HUES64 (cell line): ENCODE measurements at regions not wholly inside any gene's neighbourhood (a gene's known extent, or its start where the extent isn't known, plus 50 kb on each side); places are given as distances from the start of the nearest gene placed in this dataset.

Experiments used
- H3K27ac ChIP-seq: 2 replicates; pipeline ENCODE4 v1.7.0; 2013; ENCODE audit warnings: low read depth, low read length, inconsistent platforms
- H3K27me3 ChIP-seq: 2 replicates; pipeline ENCODE4 v1.6.1; 2013; ENCODE audit warnings: mild to moderate bottlenecking, low read length; ENCODE audit not compliant: insufficient read depth
- H3K36me3 ChIP-seq: 2 replicates; pipeline ENCODE4 v1.6.1; 2013; ENCODE audit warnings: mild to moderate bottlenecking, low read length; ENCODE audit not compliant: insufficient read depth
- H3K4me1 ChIP-seq: 2 replicates; pipeline ENCODE4 v1.6.1; 2013; ENCODE audit warnings: mild to moderate bottlenecking, low read length, moderate library complexity; ENCODE audit not compliant: insufficient read depth
- H3K4me3 ChIP-seq: 2 replicates; pipeline ENCODE4 v1.5.1; 2013; ENCODE audit warnings: mild to moderate bottlenecking, low read length, moderate library complexity
- H3K9ac ChIP-seq: 2 replicates; pipeline ENCODE4 v1.6.1; 2013; ENCODE audit warnings: mild to moderate bottlenecking, low read depth, low read length
- H3K9me3 ChIP-seq: 2 replicates; pipeline ENCODE4 v1.6.1; 2013; ENCODE audit warnings: low read depth, low read length; ENCODE audit not compliant: insufficient read depth
- WGBS: fragments of 150-250, 120-280 bp; methylation state at CpG from one replicate; pipeline ENCODE4 v1.1.7; 2013; ENCODE audit warnings: missing lambda C conversion rate; 5-methylcytosine and 5-hydroxymethylcytosine counted together

- H3K27me3 ChIP-seq = no peaks in the 10 kb centered on the region
- H3K9ac ChIP-seq = no peak overlapping the region
- H3K4me1 ChIP-seq = no peaks in the 10 kb centered on the region
- H3K27ac ChIP-seq = no peak overlapping the region
- no peaks in the 10 kb centered on the region for H3K9me3 ChIP-seq
- no peaks in the 10 kb centered on the region for H3K36me3 ChIP-seq
- no peak overlapping the region for H3K4me3 ChIP-seq
- 38% methylated on average over 1 of the region's 1 CpG for WGBS
Measured at GRCh38 chr20:12207875-12208274, 290.2 kb downstream of the BTBD3 start.

GRCh38 chr20:12210591-12210990 lies 292.9 kb downstream of the BTBD3 start:
- Histone ChIP-seq H3K4me3 (no peak overlapping the region), H3K4me1 (no peaks in the 10 kb centered on the region), H3K9me3 (peaks cover under 1% of the 10 kb centered on the region; the same call in 1 of the 2 replicates), H3K27me3 (no peaks in the 10 kb centered on the region), H3K9ac (no peak overlapping the region), H3K27ac (no peak overlapping the region), H3K36me3 (no peaks in the 10 kb centered on the region)
- 95% methylated on average over 3 of the region's 3 CpGs for WGBS

GRCh38 chr20:12211361-12211760 lies 293.7 kb downstream of the BTBD3 start:
- WGBS = 97% methylated on average over 4 of the region's 4 CpGs
- Histone ChIP-seq H3K4me1 (no peaks in the 10 kb centered on the region), H3K9ac (no peak overlapping the region), H3K4me3 (no peak overlapping the region), H3K27me3 (no peaks in the 10 kb centered on the region), H3K27ac (no peak overlapping the region), H3K36me3 (no peaks in the 10 kb centered on the region), H3K9me3 (peaks cover 2% of the 10 kb centered on the region)

- Histone ChIP-seq H3K9me3 (peaks cover 6% of the 10 kb centered on the region), H3K27me3 (no peaks in the 10 kb centered on the region), H3K27ac (no peak overlapping the region), H3K4me1 (peaks cover 10% of the 10 kb centered on the region), H3K4me3 (no peak overlapping the region), H3K9ac (no peak overlapping the region), H3K36me3 (no peaks in the 10 kb centered on the region)
Measured at GRCh38 chr20:12217382-12217781, 299.7 kb downstream of the BTBD3 start.

GRCh38 chr20:12219798-12220197 lies 302.1 kb downstream of the BTBD3 start:
- Histone ChIP-seq H3K27ac (no peak overlapping the region), H3K4me3 (no peak overlapping the region), H3K4me1 (peaks cover 10% of the 10 kb centered on the region), H3K9me3 (peaks cover 6% of the 10 kb centered on the region), H3K27me3 (no peaks in the 10 kb centered on the region), H3K9ac (no peak overlapping the region), H3K36me3 (no peaks in the 10 kb centered on the region)
- WGBS = 90% methylated on average over 2 of the region's 2 CpGs

- H3K9me3 ChIP-seq = no peaks in the 10 kb centered on the region
- H3K4me1 ChIP-seq = no peaks in the 10 kb centered on the region
- no peak overlapping the region for H3K4me3 ChIP-seq
- H3K36me3 ChIP-seq = no peaks in the 10 kb centered on the region
- 100% methylated on average over 1 of the region's 2 CpGs for WGBS
- H3K9ac ChIP-seq = no peak overlapping the region
- H3K27ac ChIP-seq = no peak overlapping the region
- H3K27me3 ChIP-seq = no peaks in the 10 kb centered on the region
Measured at GRCh38 chr20:12223057-12223456, 305.4 kb downstream of the BTBD3 start.

GRCh38 chr20:12225898-12226297 lies 308.2 kb downstream of the BTBD3 start:
- H3K27ac ChIP-seq = no peak overlapping the region
- WGBS = 100% methylated on average over 1 of the region's 1 CpG
- H3K9ac ChIP-seq = no peak overlapping the region
- H3K4me1 ChIP-seq = no peaks in the 10 kb centered on the region
- no peak overlapping the region for H3K4me3 ChIP-seq
- no peaks in the 10 kb centered on the region for H3K27me3 ChIP-seq
- H3K36me3 ChIP-seq = no peaks in the 10 kb centered on the region
- H3K9me3 ChIP-seq = no peaks in the 10 kb centered on the region

GRCh38 chr20:12229891-12230290 lies 312.2 kb downstream of the BTBD3 start:
- Histone ChIP-seq H3K4me3 (no peak overlapping the region), H3K4me1 (no peaks in the 10 kb centered on the region), H3K36me3 (no peaks in the 10 kb centered on the region), H3K27ac (no peak overlapping the region), H3K27me3 (no peaks in the 10 kb centered on the region), H3K9me3 (no peaks in the 10 kb centered on the region), H3K9ac (no peak overlapping the region)

- WGBS = 92% methylated on average over 6 of the region's 6 CpGs
- Histone ChIP-seq H3K4me3 (no peak overlapping the region), H3K27ac (no peak overlapping the region), H3K36me3 (no peaks in the 10 kb centered on the region), H3K9me3 (no peaks in the 10 kb centered on the region), H3K27me3 (no peaks in the 10 kb centered on the region), H3K4me1 (no peaks in the 10 kb centered on the region), H3K9ac (no peak overlapping the region)
Measured at GRCh38 chr20:12237772-12238171, 320.1 kb downstream of the BTBD3 start.

- WGBS = 100% methylated on average over 3 of the region's 3 CpGs
- Histone ChIP-seq H3K27ac (no peak overlapping the region), H3K9ac (no peak overlapping the region)
Measured at GRCh38 chr20:12241065-12241464, 323.4 kb downstream of the BTBD3 start.

GRCh38 chr20:12243327-12243726 lies 325.6 kb downstream of the BTBD3 start:
- Histone ChIP-seq H3K9ac (no peak overlapping the region), H3K27me3 (no peaks in the 10 kb centered on the region), H3K27ac (no peak overlapping the region), H3K9me3 (no peaks in the 10 kb centered on the region), H3K4me3 (no peak overlapping the region), H3K36me3 (no peaks in the 10 kb centered on the region), H3K4me1 (0 out of 2 replicates have a peak, but pooled peaks cover 5% of the 10 kb centered on the region)
- 99% methylated on average over 5 of the region's 5 CpGs for WGBS

More at GRCh38 chr20:12241065-12241464, 323.4 kb downstream of the BTBD3 start:
- H3K27me3 ChIP-seq = no peaks in the 10 kb centered on the region
- H3K36me3 ChIP-seq = no peaks in the 10 kb centered on the region
- no peaks in the 10 kb centered on the region for H3K4me1 ChIP-seq
- H3K9me3 ChIP-seq = no peaks in the 10 kb centered on the region
- H3K4me3 ChIP-seq = no peak overlapping the region

- Histone ChIP-seq H3K36me3 (no peaks in the 10 kb centered on the region), H3K9me3 (no peaks in the 10 kb centered on the region), H3K4me1 (peaks cover 14% of the 10 kb centered on the region; the same call in 1 of the 2 replicates), H3K4me3 (no peak overlapping the region), H3K9ac (no peak overlapping the region), H3K27me3 (no peaks in the 10 kb centered on the region), H3K27ac (no peak overlapping the region)
- 100% methylated on average over 2 of the region's 2 CpGs for WGBS
Measured at GRCh38 chr20:12248481-12248880, 330.8 kb downstream of the BTBD3 start.
